ENCODE measurements at regions not wholly inside any gene's neighbourhood (a gene's known extent, or its start where the extent isn't known, plus 50 kb on each side); places are given as distances from the start of the nearest gene placed in this dataset.

- no peak overlapping the region for H3K4me3 ChIP-seq (ENCODE audit: low read depth, low read length)
- TF ChIP-seq CTCF (IDR thresholded peaks at IDR 0.05; ENCODE audit: borderline replicate concordance, insufficient read depth, low read depth, low read length): peak; percentile 43
Measured at GRCh38 chr20:59439243-59439642, 138.8 kb downstream of the EDN3 start.

- TF ChIP-seq CTCF (IDR thresholded peaks at IDR 0.05; ENCODE audit: borderline replicate concordance, insufficient read depth, low read depth, low read length): no peak
Measured at GRCh38 chr20:59441306-59441705, 140.9 kb downstream of the EDN3 start.

GRCh38 chr20:59441860-59442810 lies 141.7 kb downstream of the EDN3 start:
- no peak for TF ChIP-seq CTCF (IDR thresholded peaks at IDR 0.05; ENCODE audit: borderline replicate concordance, insufficient read depth, low read depth, low read length)
- no peak overlapping the region for H3K4me3 ChIP-seq (ENCODE audit: low read depth, low read length)

More at GRCh38 chr20:59441306-59441705, 140.9 kb downstream of the EDN3 start:
- H3K4me3 ChIP-seq (ENCODE audit: low read depth, low read length): no peak overlapping the region

GRCh38 chr20:59443550-59443949 lies 143.1 kb downstream of the EDN3 start:
- H3K4me3 ChIP-seq (ENCODE audit: low read depth, low read length): no peak overlapping the region
- no peak for TF ChIP-seq CTCF (IDR thresholded peaks at IDR 0.05; ENCODE audit: borderline replicate concordance, insufficient read depth, low read depth, low read length)

- no peak for TF ChIP-seq CTCF (IDR thresholded peaks at IDR 0.05; ENCODE audit: borderline replicate concordance, insufficient read depth, low read depth, low read length)
- no peak overlapping the region for H3K4me3 ChIP-seq (ENCODE audit: low read depth, low read length)
Measured at GRCh38 chr20:59446376-59446775, 146.0 kb downstream of the EDN3 start.

- H3K4me3 ChIP-seq (ENCODE audit: low read depth, low read length): no peak overlapping the region
- TF ChIP-seq CTCF (IDR thresholded peaks at IDR 0.05; ENCODE audit: borderline replicate concordance, insufficient read depth, low read depth, low read length): no peak
Measured at GRCh38 chr20:59448196-59448595, 147.8 kb downstream of the EDN3 start.
